VCaP (cell line): ENCODE measurements at regions not wholly inside any gene's neighbourhood (a gene's known extent, or its start where the extent isn't known, plus 50 kb on each side); places are given as distances from the start of the nearest gene placed in this dataset.
"Not testable (repeated sequence)": the region's sequence is repeated elsewhere in the genome, so short reads cannot be mapped to it uniquely, and the experiment has no call there.

ENCODE experiments used
- H3K27ac ChIP-seq: fragments of 450-650 bp; 2 replicates; pipeline ENCODE4 v1.5.1; 2017
- TF ChIP-seq, protein P1 (sequence below): fragments of 450-650 bp; conservative IDR thresholded peaks from 2 replicates; pipeline ENCODE4 v1.5.1; 2017; ENCODE audit warnings: mild to moderate bottlenecking, moderate library complexity

DNA sequence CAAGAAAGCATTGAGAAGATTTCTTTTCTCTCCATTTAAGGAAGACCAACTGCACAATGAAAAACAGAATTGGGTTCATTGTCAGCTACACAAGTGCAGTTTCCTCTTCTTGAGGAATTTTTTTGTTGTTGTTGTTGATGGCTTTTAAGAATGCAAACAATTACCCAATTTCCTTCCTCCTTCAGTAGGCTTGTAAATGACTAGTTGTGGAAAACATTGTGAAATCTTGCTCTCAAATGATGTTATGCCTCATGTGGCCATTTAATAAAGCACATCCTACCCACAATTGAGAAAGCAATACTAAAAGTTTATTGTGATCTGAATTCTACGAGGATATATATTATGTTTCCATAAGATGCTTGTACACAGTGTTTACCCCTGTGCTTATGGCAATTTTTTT is 171.6 kb downstream of the FAM174A start:
- TF ChIP-seq, protein P1, sequence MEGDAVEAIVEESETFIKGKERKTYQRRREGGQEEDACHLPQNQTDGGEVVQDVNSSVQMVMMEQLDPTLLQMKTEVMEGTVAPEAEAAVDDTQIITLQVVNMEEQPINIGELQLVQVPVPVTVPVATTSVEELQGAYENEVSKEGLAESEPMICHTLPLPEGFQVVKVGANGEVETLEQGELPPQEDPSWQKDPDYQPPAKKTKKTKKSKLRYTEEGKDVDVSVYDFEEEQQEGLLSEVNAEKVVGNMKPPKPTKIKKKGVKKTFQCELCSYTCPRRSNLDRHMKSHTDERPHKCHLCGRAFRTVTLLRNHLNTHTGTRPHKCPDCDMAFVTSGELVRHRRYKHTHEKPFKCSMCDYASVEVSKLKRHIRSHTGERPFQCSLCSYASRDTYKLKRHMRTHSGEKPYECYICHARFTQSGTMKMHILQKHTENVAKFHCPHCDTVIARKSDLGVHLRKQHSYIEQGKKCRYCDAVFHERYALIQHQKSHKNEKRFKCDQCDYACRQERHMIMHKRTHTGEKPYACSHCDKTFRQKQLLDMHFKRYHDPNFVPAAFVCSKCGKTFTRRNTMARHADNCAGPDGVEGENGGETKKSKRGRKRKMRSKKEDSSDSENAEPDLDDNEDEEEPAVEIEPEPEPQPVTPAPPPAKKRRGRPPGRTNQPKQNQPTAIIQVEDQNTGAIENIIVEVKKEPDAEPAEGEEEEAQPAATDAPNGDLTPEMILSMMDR = peak; percentile 28; the same call in 1 of the 2 replicates
- no peak overlapping the region for H3K27ac ChIP-seq

GRCh38 chr5:100708645-100709171 is 173.5 kb downstream of the FAM174A start:
- TF ChIP-seq, protein P1 = no peak
- H3K27ac ChIP-seq = no peak overlapping the region

GRCh38 chr5:100709771-100710170 is 174.6 kb downstream of the FAM174A start:
- TF ChIP-seq, protein P1 = no peak
- no peak overlapping the region for H3K27ac ChIP-seq

DNA sequence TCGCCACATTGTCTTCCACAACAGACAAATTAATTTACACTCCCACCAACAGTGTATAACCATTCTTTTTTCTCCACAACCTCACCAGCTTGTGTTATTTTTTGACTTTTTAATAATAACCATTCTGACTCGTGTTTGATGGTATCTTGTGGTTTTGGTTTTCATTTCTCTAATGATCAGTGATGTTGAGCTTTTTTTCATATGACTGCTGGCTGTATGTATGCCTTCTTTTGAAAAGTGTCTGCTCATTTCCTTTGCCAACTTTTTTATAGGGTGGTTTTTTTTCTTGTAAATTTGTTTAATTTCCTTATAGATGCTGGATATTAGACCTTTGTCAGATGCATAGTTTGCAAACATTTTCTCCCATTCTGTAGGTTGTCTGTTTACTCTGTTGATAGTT is 179.6 kb downstream of the FAM174A start:
- not testable (repeated sequence) for H3K27ac ChIP-seq

DNA sequence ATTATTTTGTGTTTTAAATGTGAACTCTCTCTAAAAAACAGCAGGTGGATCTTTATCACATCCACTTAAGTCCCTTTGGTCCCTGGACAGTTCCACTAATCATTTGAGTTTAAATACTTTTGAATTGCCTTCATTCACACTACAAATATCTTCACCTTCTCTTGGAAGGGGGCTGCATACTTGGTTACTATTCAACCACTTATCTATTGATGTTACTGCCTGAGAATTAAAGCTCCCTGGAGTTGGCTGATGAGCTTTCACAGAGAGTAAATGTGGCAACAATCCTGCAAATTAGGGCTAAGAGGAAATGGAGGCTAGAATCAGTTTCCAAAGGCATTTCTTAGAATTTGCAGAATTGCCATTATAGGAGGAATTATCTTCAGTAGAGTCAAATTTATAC is 180.4 kb downstream of the ST8SIA4 start:
- H3K27ac ChIP-seq = no peak overlapping the region
- TF ChIP-seq, protein P1 = no peak

DNA sequence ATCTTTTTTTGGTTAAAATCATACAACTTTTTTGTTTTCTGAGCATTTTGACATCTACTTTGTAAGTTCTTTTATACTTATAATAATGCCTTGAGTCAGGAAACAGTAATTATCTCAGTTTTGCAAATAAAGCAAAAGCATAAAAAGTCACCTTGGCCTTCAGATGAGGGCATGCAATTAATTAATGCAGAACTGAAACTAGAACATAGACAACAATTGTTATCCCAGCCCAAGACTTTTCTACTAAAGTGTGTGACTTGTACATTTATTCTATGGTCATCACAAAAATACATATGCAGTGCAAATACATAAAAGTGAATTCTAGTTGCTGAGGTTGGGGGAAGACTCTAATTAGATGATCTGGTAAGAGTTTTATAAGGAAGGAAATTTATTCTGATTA is 179.9 kb downstream of the ST8SIA4 start:
- TF ChIP-seq, protein P1 = no peak
- H3K27ac ChIP-seq = no peak overlapping the region

DNA sequence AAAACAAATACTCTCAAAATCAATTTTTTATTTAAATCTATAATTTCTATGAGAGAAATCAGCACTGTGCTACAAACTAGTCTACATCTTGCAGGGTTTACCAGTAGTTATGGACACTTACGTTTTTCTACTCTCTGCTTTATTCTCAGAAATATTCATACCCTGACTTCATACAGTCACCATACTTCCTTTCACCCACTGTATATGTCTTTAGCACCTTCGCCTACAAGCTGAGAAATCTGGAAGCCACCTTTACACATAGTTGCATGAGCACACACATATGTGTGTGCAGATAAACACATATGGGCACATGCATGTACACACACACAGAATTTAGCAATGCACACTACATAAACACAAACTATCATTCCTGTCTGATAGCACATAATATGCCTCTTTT is 177.0 kb downstream of the ST8SIA4 start:
- TF ChIP-seq, protein P1 = no peak
- no peak overlapping the region for H3K27ac ChIP-seq

DNA sequence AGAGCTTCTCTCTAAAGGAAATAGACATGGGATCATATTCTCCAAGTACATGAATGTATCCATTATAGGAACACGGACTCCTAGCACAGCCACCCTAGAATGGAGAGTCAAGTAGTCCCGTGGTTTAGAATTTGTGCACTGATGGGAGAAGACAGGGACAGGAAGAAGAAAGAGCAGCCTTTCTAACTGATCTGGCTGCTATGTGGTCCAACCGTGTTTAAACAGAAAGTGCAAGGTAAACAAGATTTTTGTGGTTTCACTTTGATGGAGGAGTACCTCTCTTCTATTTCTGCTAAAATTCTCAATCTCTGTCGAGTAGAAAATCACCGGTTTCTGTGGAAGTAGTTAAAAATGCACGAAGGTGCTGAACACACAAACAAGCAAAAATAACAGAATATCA is 171.3 kb downstream of the ST8SIA4 start:
- H3K27ac ChIP-seq = no peak overlapping the region
- TF ChIP-seq, protein P1 = no peak
